ENCODE measurements at regions not wholly inside any gene's neighbourhood (a gene's known extent, or its start where the extent isn't known, plus 50 kb on each side); places are given as distances from the start of the nearest gene placed in this dataset.

DNA sequence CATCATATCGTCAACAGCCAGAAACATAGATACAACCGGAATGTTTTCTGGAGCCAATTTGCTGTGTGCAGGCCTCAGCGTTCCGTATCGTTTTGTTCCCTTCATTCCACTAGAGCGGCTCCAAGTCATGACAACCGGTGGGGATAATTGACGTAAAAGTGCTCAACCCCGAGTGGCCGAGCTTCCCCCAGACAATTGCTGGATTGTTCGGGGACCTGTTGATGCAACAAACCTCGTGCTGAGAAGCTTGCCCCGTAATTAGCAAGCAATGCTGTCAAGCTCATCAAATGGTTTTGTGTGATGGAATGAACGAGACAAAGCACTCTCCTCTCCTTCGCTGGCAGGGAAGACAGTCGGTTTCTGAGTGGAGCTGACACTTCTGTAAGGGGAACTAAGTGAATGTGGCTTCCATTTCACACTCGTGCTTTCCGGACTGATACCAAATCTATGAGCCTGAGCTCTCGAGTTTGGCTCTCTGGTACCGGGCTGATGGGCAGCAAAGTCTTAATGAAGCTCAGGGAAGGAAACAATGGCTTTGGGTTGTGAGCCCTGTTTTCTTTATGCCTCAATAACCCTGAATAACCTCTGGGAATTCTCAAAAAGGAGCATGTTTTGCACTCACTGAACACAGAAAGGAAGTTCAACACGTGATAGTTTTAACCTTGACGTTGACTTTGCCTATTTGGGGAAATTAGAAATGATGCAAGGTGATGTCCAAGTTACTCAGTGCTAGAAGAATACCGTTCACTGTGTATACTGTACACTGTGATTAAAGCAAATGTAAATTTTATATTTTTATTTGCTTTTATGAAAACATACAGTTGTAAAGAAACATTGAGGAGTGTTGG, 220.5 kb downstream of the BAMBI start:
- TF ChIP-seq ELF1 (IDR thresholded peaks at IDR 0.05; ENCODE audit: borderline replicate concordance, low read depth) (no peak), POLR2AphosphoS5 (IDR thresholded peaks at IDR 0.05; ENCODE audit: low read depth, low read length) (no peak)

Data from HCT116 (cell line).